ENCODE measurements at regions not wholly inside any gene's neighbourhood (a gene's known extent, or its start where the extent isn't known, plus 50 kb on each side); places are given as distances from the start of the nearest gene placed in this dataset.
"Not testable (repeated sequence)": the region's sequence is repeated elsewhere in the genome, so short reads cannot be mapped to it uniquely, and the experiment has no call there.

GRCh38 chr22:27314276-27314807, 487.2 kb downstream of the MN1 start:
- no peak for DNase-seq (ENCODE audit: low spot score)

GRCh38 chr22:27315833-27316232, 485.7 kb downstream of the MN1 start:
- no peak for DNase-seq (ENCODE audit: low spot score)

DNA sequence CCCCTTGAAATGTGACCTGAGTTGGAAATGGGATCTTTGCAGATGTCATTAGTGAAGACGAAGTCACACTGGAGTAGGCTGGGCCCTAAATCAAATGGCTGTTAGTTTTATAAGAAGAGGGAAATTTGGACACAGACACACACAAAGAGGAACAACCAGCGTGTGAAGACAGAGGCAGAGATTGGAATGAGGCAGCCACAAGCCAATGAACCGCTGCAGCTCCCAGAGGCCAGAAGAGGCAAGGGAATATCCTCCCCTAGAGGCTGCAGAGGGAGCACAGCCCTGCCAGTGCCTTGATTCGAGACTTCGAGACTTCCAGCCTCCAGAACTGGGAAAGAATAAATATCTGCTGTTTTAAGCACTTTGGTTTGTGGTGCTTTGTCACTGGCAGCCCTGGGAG, 484.5 kb downstream of the MN1 start:
- DNase-seq (ENCODE audit: low spot score), result no peak

- DNase-seq (ENCODE audit: low spot score), result no peak
Observed at GRCh38 chr22:27317971-27318428, 483.6 kb downstream of the MN1 start.

DNA sequence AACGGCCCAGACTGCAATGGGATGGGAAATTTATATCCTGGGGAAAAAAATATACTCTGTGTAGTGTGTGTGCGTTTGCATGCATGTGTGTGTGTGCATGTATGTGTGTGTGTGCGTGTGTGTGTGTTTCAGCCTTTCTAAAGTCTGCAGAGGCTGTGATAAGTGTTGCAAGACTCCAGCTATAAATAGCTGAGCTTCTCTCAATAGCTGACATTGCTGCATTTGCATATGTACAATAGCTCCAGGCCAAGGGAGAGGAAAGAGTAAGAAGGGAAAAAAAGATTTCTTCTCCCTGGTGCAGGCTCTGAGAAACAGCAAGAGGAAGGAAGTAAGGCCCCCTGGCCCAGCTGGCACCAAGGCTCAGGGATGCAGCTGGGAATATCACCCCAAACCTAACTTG, 483.0 kb downstream of the MN1 start:
- DNase-seq (ENCODE audit: low spot score), result no peak

DNA sequence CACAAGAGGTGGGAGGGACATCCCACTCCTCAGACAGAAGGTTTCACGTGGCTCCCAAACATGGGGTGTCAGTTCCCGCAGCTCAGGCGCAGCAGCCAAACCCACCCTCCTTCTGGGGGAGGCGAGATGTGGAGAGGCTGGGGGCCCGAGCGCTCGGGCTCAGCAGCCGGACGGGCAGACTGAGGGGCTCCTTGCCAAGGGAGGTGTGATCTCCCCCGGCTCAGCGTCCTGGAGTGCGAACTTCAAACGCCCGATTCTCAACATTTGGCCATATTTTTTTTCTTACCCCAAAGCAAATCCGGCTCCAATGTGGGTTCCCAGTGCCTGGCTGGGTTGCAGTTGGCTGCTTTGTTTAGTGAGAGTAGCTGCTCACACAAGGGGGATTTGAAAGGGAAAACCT, 477.9 kb downstream of the MN1 start:
- DNase-seq (ENCODE audit: low spot score), result no peak

- not testable (repeated sequence) for DNase-seq (ENCODE audit: low spot score)
Observed at GRCh38 chr22:27324908-27325307, 476.6 kb downstream of the MN1 start.

DNA sequence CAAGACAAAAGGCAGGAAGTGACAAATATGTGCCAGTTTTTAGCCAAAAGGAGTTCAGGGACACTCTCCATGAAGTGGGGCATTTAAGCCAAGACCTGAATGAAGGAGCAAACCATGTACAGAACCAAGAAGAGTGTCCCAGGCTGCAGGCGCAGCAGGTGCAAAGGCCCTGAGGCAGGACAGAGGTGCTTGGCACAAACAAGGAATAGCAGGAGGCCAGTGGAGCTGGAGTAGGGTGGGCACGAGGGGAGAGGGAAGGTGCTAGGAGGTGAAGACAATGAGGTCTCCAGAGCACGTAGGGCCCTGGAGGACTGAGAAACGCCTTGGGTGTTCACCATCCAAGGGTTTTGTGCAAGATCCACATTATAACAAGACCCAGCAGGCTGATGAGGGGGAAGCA, 474.1 kb downstream of the MN1 start:
- no peak for DNase-seq (ENCODE audit: low spot score)

- no peak for DNase-seq (ENCODE audit: low spot score)
Observed at GRCh38 chr22:27327981-27328721, 473.4 kb downstream of the MN1 start.

DNA sequence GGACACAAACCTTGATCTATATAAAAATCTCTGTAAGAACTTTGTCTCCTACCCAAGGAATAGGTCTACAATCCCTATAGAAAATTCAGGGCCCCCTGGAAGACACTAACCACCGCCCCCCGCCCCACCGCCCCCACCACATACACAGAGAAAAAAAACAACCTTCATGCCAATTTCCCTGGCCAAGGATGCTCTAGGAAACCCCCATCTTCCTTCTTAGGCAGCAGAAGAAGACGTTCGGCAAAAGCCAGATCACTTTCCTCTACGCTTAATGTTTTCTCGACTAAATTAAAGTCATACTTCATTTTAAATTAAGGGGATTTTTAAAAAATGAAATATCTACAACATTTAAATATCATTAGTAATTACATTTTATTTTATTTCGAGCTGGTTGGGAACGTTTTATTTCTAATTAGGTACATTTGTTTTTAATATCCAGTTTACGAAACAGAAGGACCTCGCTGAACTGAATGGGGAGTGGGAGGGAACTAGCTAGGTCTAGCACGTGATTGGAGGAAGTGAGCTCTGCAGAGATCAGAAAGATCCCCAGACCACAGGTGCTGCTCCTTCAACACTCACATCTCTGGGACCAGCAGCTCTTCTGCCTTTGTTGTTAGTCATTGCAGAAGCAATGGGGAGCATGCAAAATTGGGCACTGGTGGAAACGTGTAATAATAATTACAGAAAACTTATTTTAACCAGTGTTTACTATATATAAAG, 472.3 kb downstream of the MN1 start:
- DNase-seq (ENCODE audit: low spot score), result no peak

- no peak for DNase-seq (ENCODE audit: low spot score)
Observed at GRCh38 chr22:27329966-27330645, 471.4 kb downstream of the MN1 start.

GRCh38 chr22:27331526-27332281, 469.9 kb downstream of the MN1 start:
- peak; percentile 9 for DNase-seq (ENCODE audit: low spot score)

- DNase-seq (ENCODE audit: low spot score), result no peak
Observed at GRCh38 chr22:27335102-27335660, 466.4 kb downstream of the MN1 start.

DNA sequence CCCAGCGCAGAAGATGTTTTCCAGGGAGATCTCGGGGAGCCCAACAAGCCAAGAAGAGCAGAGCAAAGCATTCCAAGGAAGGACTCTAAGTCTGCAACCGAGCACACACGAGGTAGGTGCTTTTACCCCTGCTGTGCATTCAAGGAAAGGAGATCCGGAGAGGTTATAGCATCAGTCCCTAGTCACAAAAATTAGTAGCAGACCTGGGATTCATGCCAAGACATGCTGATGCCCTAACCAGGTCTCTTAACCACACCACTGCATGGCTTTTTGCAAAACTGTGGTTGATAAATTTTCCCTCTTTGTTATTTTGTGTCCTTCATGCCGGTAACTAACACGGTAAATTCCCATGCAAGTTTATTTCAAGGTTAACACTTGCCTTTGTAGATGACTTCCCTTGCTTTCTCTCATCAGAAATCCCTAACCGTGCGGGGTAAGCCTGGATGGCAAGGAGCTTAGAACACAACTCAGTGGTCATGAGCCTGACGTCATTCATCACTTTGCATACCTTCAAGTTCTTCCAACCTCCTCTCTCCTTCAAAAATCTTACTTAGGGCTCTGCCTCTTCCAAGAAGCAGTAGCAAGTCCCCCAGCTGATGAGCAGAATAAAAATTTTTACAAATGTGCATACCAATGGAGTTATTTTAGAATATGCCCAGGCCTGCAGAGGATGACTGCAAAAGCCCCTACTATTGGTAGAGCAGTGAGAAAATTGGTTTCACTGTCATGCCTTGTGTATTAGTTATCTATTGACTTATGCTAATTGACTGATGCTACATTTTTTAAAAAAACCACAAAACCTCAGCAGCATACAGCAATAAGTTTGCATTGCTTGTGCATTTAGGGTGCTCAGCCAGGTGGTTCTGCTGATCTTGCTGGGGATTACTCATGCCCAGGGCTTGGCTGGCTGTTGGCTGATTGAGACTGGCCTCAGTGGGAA, 465.1 kb downstream of the MN1 start:
- DNase-seq (ENCODE audit: low spot score), result no peak

DNA sequence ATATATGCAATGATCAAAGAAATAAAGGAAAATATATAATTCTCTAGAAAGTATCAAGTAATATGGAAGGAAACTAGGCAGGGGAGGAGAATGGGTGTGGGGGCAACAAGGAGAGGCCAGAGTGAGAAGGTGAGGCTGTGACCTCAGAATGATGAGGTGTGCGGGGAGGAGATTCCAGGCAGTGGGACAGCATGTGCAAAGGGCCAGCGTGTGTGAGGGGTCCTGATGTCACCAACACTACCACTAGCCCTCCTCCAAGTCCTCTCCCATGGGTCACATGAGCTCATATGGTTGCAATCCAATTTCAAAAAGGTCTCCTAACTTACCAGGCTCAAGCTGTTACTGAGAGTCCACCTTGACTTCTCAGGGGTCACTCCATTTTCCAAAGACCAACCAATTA, 463.9 kb downstream of the MN1 start:
- DNase-seq (ENCODE audit: low spot score), result no peak

GRCh38 chr22:27340047-27340446, 461.5 kb downstream of the MN1 start:
- DNase-seq (ENCODE audit: low spot score), result no peak

GRCh38 chr22:27344546-27344945, 457.0 kb downstream of the MN1 start:
- DNase-seq (ENCODE audit: low spot score), result no peak

GRCh38 chr22:27345691-27346090, 455.9 kb downstream of the MN1 start:
- no peak for DNase-seq (ENCODE audit: low spot score)

DNA sequence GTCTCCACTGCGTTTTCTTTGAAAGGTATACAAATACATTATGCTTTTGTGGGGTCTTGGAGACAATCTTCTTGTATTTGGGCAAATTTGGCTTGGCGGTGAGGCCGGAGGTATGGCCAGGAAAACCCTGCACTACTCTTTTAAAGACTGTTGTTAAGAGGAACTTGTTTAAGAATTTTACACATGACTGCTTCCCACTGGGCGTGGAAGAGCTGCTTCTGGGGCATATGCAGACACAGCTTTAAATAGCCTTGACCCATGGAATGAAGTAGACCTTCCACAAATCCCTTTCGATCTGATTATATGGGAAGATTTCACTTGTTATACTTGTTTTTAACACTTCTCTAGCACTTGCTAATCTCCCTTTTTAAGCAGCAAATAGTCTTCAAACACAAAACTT, 453.6 kb downstream of the MN1 start:
- DNase-seq (ENCODE audit: low spot score), result no peak

- DNase-seq (ENCODE audit: low spot score), result no peak
Observed at GRCh38 chr22:27348634-27349033, 452.9 kb downstream of the MN1 start.

GRCh38 chr22:27349456-27349855, 452.1 kb downstream of the MN1 start:
- no peak for DNase-seq (ENCODE audit: low spot score)
